ENCODE measurements at regions not wholly inside any gene's neighbourhood (a gene's known extent, or its start where the extent isn't known, plus 50 kb on each side); places are given as distances from the start of the nearest gene placed in this dataset.
"Not testable (repeated sequence)": the region's sequence is repeated elsewhere in the genome, so short reads cannot be mapped to it uniquely, and the experiment has no call there.

GRCh38 chr19:31532034-31532433, 182.8 kb upstream of the TSHZ3 start:
- Mint-ChIP-seq H3K4me1 (no peaks in the 10 kb centered on the region), H3K36me3 (peaks cover 0 to 3% (median 0%) of the 10 kb centered on the region in 3 donors), H3K27me3 (ENCODE audit: low read depth in 3 of 3) (peaks cover 0 to 4% (median 3%) of the 10 kb centered on the region in 3 donors), H3K27ac (no peak overlapping the region), H3K4me3 (no peak overlapping the region), H3K9me3 (no peaks in the 10 kb centered on the region)
- DNase-seq = no peak

- Mint-ChIP-seq H3K36me3 (no peaks in the 10 kb centered on the region), H3K4me1 (no peaks in the 10 kb centered on the region), H3K27me3 (ENCODE audit: low read depth in 3 of 3) (peaks cover 3 to 8% (median 4%) of the 10 kb centered on the region in 3 donors), H3K4me3 (no peak overlapping the region), H3K27ac (no peak overlapping the region), H3K9me3 (no peaks in the 10 kb centered on the region)
- DNase-seq = no peak
Observed at GRCh38 chr19:31533114-31533513, 183.9 kb upstream of the TSHZ3 start.

- Mint-ChIP-seq H3K9me3 (no peaks in the 10 kb centered on the region), H3K27ac (no peak overlapping the region), H3K27me3 (ENCODE audit: low read depth in 3 of 3) (peaks cover 3 to 10% (median 4%) of the 10 kb centered on the region in 3 donors), H3K4me1 (no peaks in the 10 kb centered on the region), H3K36me3 (no peaks in the 10 kb centered on the region), H3K4me3 (no peak overlapping the region)
- DNase-seq = no peak
Observed at GRCh38 chr19:31534231-31534630, 185.0 kb upstream of the TSHZ3 start.

GRCh38 chr19:31534786-31535657, 185.8 kb upstream of the TSHZ3 start:
- no peaks in the 10 kb centered on the region for H3K36me3 Mint-ChIP-seq
- no peak overlapping the region for H3K4me3 Mint-ChIP-seq
- no peaks in the 10 kb centered on the region for H3K9me3 Mint-ChIP-seq
- peaks cover 1 to 10% (median 4%) of the 10 kb centered on the region in 3 donors for H3K27me3 Mint-ChIP-seq (ENCODE audit: low read depth in 3 of 3)
- H3K27ac Mint-ChIP-seq = no peak overlapping the region
- no peak for DNase-seq
- H3K4me1 Mint-ChIP-seq = no peaks in the 10 kb centered on the region

DNA sequence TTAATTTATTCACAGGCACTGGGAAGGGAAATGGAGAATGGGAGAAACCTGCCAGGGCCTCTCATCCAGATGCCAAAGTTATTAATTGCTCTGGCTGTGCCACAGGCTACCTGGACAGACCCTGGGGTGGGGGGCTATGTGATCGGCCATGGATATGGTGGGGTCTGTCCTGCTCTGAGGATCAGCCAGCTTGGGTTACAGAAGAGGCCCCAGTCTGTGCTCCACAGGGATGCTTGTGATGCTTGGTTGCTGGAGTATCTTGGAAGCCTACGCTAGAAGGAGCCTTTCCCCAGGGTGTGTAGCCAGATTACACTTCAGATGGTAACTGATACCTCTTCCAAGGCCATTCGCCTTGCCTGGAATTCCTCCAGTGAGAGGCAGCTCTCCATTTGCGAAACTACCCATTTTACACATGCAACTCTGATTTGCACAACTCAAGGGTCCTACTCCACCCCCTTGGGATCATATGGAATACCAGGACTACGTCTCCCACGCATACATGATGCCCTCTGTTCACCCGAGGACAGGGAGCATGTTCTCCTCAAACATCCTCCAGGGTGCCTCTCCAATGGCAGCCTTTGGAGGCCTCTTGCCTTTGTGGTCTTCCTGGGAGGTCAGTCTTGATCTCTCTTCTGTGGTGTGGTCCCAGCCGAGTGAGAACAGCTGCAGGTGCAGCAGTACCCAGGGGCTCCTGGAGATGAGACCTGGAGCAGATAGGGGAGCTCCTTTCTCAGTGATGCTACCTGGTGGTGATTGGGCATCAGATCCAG, 186.6 kb upstream of the TSHZ3 start:
- Mint-ChIP-seq H3K27me3 (ENCODE audit: low read depth in 3 of 3) (peaks cover 1 to 10% (median 6%) of the 10 kb centered on the region in 3 donors), H3K4me1 (no peaks in the 10 kb centered on the region), H3K36me3 (no peaks in the 10 kb centered on the region), H3K4me3 (no peak overlapping the region), H3K27ac (no peak overlapping the region), H3K9me3 (no peaks in the 10 kb centered on the region)
- DNase-seq = no peak

GRCh38 chr19:31537136-31537535, 187.9 kb upstream of the TSHZ3 start:
- Mint-ChIP-seq H3K9me3 (no peaks in the 10 kb centered on the region), H3K36me3 (no peaks in the 10 kb centered on the region), H3K4me1 (no peaks in the 10 kb centered on the region), H3K4me3 (no peak overlapping the region), H3K27me3 (ENCODE audit: low read depth in 3 of 3) (peaks cover 3 to 8% (median 7%) of the 10 kb centered on the region in 3 donors), H3K27ac (no peak overlapping the region)
- no peak for DNase-seq

- H3K27ac Mint-ChIP-seq; H3K4me3 Mint-ChIP-seq; H3K4me1 Mint-ChIP-seq; H3K36me3 Mint-ChIP-seq; H3K9me3 Mint-ChIP-seq; H3K27me3 Mint-ChIP-seq (ENCODE audit: low read depth in 3 of 3); DNase-seq: not testable (repeated sequence)
Observed at GRCh38 chr19:31537902-31538301, 188.7 kb upstream of the TSHZ3 start.

- Mint-ChIP-seq H3K4me1 (no peaks in the 10 kb centered on the region), H3K27me3 (ENCODE audit: low read depth in 3 of 3) (peaks cover 3 to 10% (median 9%) of the 10 kb centered on the region in 3 donors)
Observed at GRCh38 chr19:31538879-31539278, 189.6 kb upstream of the TSHZ3 start.

DNA sequence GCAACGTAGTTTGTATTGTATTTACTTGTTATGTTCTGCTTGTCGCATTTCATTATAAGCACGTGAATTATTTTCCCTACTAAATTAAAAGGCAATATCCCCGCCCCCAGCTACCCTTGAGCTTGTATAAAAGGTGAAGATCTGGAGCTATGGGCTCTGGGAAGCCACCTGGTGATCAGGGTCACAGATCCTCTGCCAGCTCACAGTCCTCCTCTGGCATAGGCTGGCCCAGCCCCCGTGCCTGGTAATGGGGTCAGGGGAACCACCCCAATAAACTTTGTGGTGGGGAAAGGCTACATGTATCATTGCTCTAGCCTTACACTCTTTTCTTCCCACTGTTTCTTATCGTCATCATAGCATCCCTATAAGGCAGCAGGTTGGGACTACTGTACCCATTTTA, 190.2 kb upstream of the TSHZ3 start:
- no peak overlapping the region for H3K27ac Mint-ChIP-seq
- no peak for DNase-seq
- H3K27me3 Mint-ChIP-seq (ENCODE audit: low read depth in 3 of 3) = peaks cover 4 to 10% (median 9%) of the 10 kb centered on the region in 3 donors
- no peak overlapping the region for H3K4me3 Mint-ChIP-seq
- H3K9me3 Mint-ChIP-seq = no peaks in the 10 kb centered on the region
- no peaks in the 10 kb centered on the region for H3K36me3 Mint-ChIP-seq
- no peaks in the 10 kb centered on the region for H3K4me1 Mint-ChIP-seq

More at GRCh38 chr19:31538879-31539278, 189.6 kb upstream of the TSHZ3 start:
- Mint-ChIP-seq H3K9me3 (no peaks in the 10 kb centered on the region), H3K4me3 (no peak overlapping the region), H3K36me3 (no peaks in the 10 kb centered on the region), H3K27ac (no peak overlapping the region)
- no peak for DNase-seq

DNA sequence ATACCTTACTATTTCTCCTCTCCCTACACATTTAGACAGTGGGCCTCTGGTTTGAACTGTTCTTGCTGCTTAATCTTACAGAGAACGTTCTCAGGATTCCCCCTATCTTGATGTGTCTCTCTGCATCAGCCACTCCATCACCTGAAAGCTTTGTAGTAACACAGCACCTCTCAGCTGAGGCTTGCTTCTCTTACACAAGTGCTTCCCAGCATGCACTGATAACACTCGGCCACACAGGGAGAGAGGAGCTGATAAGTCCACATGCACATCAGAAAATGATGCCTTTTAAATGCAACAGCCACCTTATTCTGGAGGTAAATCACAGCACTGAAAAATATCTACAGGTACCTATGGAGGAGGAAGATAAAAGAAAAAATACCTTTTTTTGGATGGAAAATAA, 192.2 kb upstream of the TSHZ3 start:
- Mint-ChIP-seq H3K4me1 (no peaks in the 10 kb centered on the region), H3K4me3 (no peak overlapping the region), H3K27ac (no peak overlapping the region), H3K36me3 (no peaks in the 10 kb centered on the region), H3K27me3 (ENCODE audit: low read depth in 3 of 3) (peaks cover 4 to 10% (median 9%) of the 10 kb centered on the region in 3 donors), H3K9me3 (no peaks in the 10 kb centered on the region)
- no peak for DNase-seq

GRCh38 chr19:31543456-31543855, 194.2 kb upstream of the TSHZ3 start:
- Mint-ChIP-seq H3K36me3 (no peaks in the 10 kb centered on the region), H3K27me3 (ENCODE audit: low read depth in 3 of 3) (peaks cover 6 to 10% (median 8%) of the 10 kb centered on the region in 3 donors), H3K27ac (no peak overlapping the region), H3K9me3 (no peaks in the 10 kb centered on the region), H3K4me1 (no peaks in the 10 kb centered on the region), H3K4me3 (no peak overlapping the region)
- no peak for DNase-seq

DNA sequence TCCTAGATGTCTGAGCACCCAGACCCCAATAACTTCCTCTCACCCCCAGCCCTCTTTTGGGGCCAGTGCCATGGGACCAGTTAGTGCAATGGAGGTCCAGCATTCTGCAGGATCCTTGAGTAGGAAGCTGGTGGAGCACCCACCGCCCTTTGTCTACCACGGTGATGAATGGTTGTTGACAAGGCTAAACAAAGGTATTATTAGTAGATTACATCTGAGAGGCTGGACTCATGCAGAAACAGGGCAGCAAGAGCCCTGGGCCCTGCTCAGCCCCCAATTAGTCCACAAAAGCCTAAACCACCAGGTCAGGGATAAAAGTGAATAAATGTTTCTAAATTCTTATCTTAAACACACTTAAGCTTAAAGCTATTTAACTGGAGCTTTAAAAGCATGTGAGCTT, 196.5 kb upstream of the TSHZ3 start:
- Mint-ChIP-seq H3K36me3 (no peaks in the 10 kb centered on the region), H3K9me3 (no peaks in the 10 kb centered on the region), H3K4me1 (no peaks in the 10 kb centered on the region), H3K4me3 (no peak overlapping the region), H3K27me3 (ENCODE audit: low read depth in 3 of 3) (peaks cover 6 to 10% (median 10%) of the 10 kb centered on the region in 3 donors), H3K27ac (no peak overlapping the region)
- no peak for DNase-seq

- H3K27me3 Mint-ChIP-seq (ENCODE audit: low read depth in 3 of 3) = peaks cover 6 to 11% (median 9%) of the 10 kb centered on the region in 3 donors
- no peaks in the 10 kb centered on the region for H3K9me3 Mint-ChIP-seq
- H3K27ac Mint-ChIP-seq = no peak overlapping the region
- no peaks in the 10 kb centered on the region for H3K36me3 Mint-ChIP-seq
- DNase-seq = no peak
- H3K4me3 Mint-ChIP-seq = no peak overlapping the region
- H3K4me1 Mint-ChIP-seq = no peaks in the 10 kb centered on the region
Observed at GRCh38 chr19:31546205-31546960, 197.1 kb upstream of the TSHZ3 start.

DNA sequence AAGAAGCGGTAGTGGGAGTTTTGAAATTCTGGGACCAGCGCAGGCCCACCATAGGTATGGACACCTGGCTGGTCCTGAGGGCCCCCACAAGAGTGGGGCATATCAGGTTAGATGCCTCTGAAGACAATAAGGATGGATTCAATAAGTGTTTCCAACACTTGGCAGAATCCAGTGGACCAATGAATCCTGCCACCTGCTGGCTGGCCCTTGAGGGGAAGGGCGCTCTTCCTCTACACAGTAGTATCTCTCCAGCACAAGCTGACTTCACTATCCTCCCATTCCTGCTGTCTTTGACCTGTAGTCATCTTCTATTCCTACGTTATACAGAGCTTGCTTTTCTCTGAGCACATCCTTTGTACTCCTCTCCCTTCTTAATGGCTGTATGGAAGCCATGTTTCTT, 199.7 kb upstream of the TSHZ3 start:
- Mint-ChIP-seq H3K9me3 (no peaks in the 10 kb centered on the region), H3K4me1 (no peaks in the 10 kb centered on the region), H3K27ac (no peak overlapping the region), H3K36me3 (no peaks in the 10 kb centered on the region), H3K27me3 (ENCODE audit: low read depth in 3 of 3) (peaks cover 8 to 11% (median 9%) of the 10 kb centered on the region in 3 donors), H3K4me3 (no peak overlapping the region)
- DNase-seq = no peak
